Endodermal cell (in vitro differentiated cells): ENCODE measurements at regions not wholly inside any gene's neighbourhood (a gene's known extent, or its start where the extent isn't known, plus 50 kb on each side); places are given as distances from the start of the nearest gene placed in this dataset.

Experiments used
- DNase-seq: peaks from one replicate; pipeline ENCODE4 v3.0.0-alpha.2; 2017
- H3K27ac ChIP-seq: 2 replicates; pipeline ENCODE4 v1.5.1; 2013; ENCODE audit warnings: mild to moderate bottlenecking, low read depth, low read length, moderate library complexity
- H3K27me3 ChIP-seq: 2 replicates; pipeline ENCODE4 v1.6.1; 2013; ENCODE audit warnings: mild to moderate bottlenecking, low read length, moderate library complexity; ENCODE audit not compliant: insufficient read depth, control insufficient read depth, poor library complexity, severe bottlenecking
- H3K36me3 ChIP-seq: 2 replicates; pipeline ENCODE4 v1.7.0; 2013; ENCODE audit warnings: mild to moderate bottlenecking, low read length, moderate library complexity; ENCODE audit not compliant: control insufficient read depth, insufficient read depth
- H3K4me1 ChIP-seq: one replicate; pipeline ENCODE4 v1.7.0; 2013; ENCODE audit warnings: low read length; ENCODE audit not compliant: control insufficient read depth, insufficient read depth
- H3K4me3 ChIP-seq: 2 replicates; pipeline ENCODE4 v1.5.1; 2013; ENCODE audit warnings: mild to moderate bottlenecking, low read length, moderate library complexity
- H3K9ac ChIP-seq: 2 replicates; pipeline ENCODE4 v1.6.1; 2013; ENCODE audit warnings: mild to moderate bottlenecking, low read length, moderate library complexity; ENCODE audit not compliant: poor library complexity, severe bottlenecking; ENCODE audit errors: extremely low read depth
- H3K9me3 ChIP-seq: 2 replicates; pipeline ENCODE4 v1.6.1; 2013; ENCODE audit warnings: mild to moderate bottlenecking, low read length, moderate library complexity; ENCODE audit not compliant: control insufficient read depth
- H3K27ac Mint-ChIP-seq: 2 replicates; pipeline ENCODE4 v1.8.0; 2020; ENCODE audit warnings: mixed read lengths
- H3K27me3 Mint-ChIP-seq: 2 replicates; pipeline ENCODE4 v1.8.0; 2021; ENCODE audit warnings: mild to moderate bottlenecking, mixed read lengths; ENCODE audit not compliant: insufficient read depth
- H3K36me3 Mint-ChIP-seq: 2 replicates; pipeline ENCODE4 v1.8.0; 2020; ENCODE audit warnings: low read depth, mixed read lengths
- H3K4me1 Mint-ChIP-seq: 2 replicates; pipeline ENCODE4 v1.8.0; 2020; ENCODE audit warnings: mixed read lengths
- H3K4me3 Mint-ChIP-seq: 2 replicates; pipeline ENCODE4 v1.8.0; 2020; ENCODE audit warnings: mild to moderate bottlenecking, moderate library complexity, mixed read lengths
- H3K9me3 Mint-ChIP-seq: 2 replicates; pipeline ENCODE4 v1.8.0; 2020; ENCODE audit warnings: mild to moderate bottlenecking, mixed read lengths
- WGBS, 2 experiments: methylation state at CpG; one replicate each; pipeline versions ENCODE4 v1.1.5 to v1.1.7; 2013; ENCODE audit warnings: missing lambda C conversion rate in 2 of 2, mixed read lengths in 1 of 2; ENCODE audit not compliant: insufficient coverage in 1 of 2, insufficient read length in 1 of 2; 5-methylcytosine and 5-hydroxymethylcytosine counted together
- TF ChIP-seq, protein P1 (sequence below): fragments of 200-600 bp; sonication (generic); conservative IDR thresholded peaks from 2 replicates; pipeline ENCODE4 v1.5.0; 2021; ENCODE audit warnings: antibody characterized with exemption, mild to moderate bottlenecking

DNA sequence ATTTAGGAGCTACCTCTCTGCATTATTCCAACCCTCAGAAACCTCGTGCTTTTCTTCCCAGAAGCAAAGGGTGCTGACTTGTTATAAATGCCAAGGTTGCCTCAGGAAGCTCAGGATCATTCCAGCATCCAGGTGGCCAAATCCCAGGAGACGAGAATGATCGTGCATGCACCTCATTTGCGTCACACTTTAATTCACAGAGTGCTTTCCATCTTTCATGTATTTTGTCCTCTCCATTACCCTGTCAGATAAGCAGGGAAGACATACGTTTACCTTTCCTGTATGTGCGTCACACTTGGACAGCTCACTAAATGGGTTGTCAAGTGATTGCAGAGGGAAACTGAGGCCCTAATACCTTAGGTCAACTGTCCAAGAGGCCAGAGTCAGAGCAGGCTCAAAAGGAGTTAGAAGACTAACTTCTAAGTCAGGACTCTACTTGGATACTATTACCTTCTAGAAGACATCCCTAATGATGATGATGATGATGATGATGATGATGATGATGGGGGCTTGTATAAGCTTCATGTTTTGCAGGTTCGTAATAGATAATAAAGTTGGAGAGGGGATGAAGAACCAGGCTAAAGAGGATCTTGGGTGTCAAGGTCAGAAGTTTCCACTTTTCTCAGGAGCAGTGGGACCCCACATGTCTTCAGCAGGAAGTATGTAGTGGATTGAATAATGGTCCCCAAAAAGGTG is 150.6 kb upstream of the TNRC6C start:
- Histone ChIP-seq H3K9ac (no peak overlapping the region), H3K9me3 (no peaks in the 10 kb centered on the region), H3K36me3 (no peaks in the 10 kb centered on the region), H3K4me1 (no peaks in the 10 kb centered on the region), H3K27me3 (no peaks in the 10 kb centered on the region), H3K27ac (no peak overlapping the region), H3K4me3 (no peak overlapping the region)
- no peak overlapping the region for H3K4me3 Mint-ChIP-seq
- H3K36me3 Mint-ChIP-seq, result no peaks in the 10 kb centered on the region
- H3K27me3 Mint-ChIP-seq, result peaks cover 44% of the 10 kb centered on the region
- H3K4me1 Mint-ChIP-seq, result peaks cover 14% of the 10 kb centered on the region
- TF ChIP-seq, protein P1, sequence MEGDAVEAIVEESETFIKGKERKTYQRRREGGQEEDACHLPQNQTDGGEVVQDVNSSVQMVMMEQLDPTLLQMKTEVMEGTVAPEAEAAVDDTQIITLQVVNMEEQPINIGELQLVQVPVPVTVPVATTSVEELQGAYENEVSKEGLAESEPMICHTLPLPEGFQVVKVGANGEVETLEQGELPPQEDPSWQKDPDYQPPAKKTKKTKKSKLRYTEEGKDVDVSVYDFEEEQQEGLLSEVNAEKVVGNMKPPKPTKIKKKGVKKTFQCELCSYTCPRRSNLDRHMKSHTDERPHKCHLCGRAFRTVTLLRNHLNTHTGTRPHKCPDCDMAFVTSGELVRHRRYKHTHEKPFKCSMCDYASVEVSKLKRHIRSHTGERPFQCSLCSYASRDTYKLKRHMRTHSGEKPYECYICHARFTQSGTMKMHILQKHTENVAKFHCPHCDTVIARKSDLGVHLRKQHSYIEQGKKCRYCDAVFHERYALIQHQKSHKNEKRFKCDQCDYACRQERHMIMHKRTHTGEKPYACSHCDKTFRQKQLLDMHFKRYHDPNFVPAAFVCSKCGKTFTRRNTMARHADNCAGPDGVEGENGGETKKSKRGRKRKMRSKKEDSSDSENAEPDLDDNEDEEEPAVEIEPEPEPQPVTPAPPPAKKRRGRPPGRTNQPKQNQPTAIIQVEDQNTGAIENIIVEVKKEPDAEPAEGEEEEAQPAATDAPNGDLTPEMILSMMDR, result no peak
- WGBS, 2 experiments, result 95 to 97% methylated on average over 5 to 7 of the region's 7 CpGs
- H3K27ac Mint-ChIP-seq, result no peak overlapping the region
- DNase-seq, result no peak
- H3K9me3 Mint-ChIP-seq, result no peaks in the 10 kb centered on the region

DNA sequence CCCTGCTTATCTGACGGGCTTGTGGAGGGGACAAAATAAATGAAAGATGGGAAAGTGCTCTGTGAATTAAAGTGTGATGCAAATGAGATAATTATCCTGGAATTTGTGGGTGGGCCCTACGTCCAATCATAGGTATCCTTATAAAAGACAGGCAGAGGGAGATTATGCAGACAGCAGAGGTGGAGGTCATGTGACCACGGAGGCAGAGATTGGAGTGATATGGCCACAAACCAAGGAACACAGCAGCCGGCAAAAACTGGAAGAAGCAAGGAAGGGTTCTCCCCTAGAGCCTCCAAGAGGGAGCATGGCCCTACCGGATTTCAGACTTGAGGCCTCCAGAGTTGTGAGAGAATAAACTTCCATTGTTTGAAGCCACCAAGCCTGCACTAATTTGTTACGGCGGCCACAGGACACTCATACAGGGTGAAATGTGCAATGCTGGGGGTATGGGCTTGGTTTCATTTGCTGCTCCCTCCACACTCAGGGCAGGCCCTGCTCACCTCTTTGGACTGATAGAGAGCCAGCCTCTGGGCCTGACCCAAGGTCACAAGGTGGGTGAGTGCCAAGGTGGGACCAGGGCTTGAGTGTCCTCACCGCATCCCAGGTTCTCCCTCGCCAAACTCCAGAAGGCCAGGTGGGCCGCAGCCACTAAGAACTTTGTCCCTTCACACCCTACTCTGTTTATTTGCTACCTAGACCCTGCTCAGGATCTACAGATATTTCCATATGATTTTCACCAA is 149.6 kb upstream of the TNRC6C start:
- H3K27ac ChIP-seq, result no peak overlapping the region
- no peaks in the 10 kb centered on the region for H3K27me3 ChIP-seq
- Mint-ChIP-seq H3K4me3 (no peak overlapping the region), H3K9me3 (no peaks in the 10 kb centered on the region), H3K27ac (no peak overlapping the region), H3K27me3 (peaks cover 41% of the 10 kb centered on the region), H3K36me3 (no peaks in the 10 kb centered on the region), H3K4me1 (peaks cover 10% of the 10 kb centered on the region)
- DNase-seq, result no peak
- no peak overlapping the region for H3K9ac ChIP-seq
- no peaks in the 10 kb centered on the region for H3K9me3 ChIP-seq
- H3K4me3 ChIP-seq, result no peak overlapping the region
- TF ChIP-seq, protein P1, result no peak
- no peaks in the 10 kb centered on the region for H3K4me1 ChIP-seq
- 89 to 94% methylated on average over 5 to 10 of the region's 10 CpGs for WGBS, 2 experiments
- H3K36me3 ChIP-seq, result no peaks in the 10 kb centered on the region

DNA sequence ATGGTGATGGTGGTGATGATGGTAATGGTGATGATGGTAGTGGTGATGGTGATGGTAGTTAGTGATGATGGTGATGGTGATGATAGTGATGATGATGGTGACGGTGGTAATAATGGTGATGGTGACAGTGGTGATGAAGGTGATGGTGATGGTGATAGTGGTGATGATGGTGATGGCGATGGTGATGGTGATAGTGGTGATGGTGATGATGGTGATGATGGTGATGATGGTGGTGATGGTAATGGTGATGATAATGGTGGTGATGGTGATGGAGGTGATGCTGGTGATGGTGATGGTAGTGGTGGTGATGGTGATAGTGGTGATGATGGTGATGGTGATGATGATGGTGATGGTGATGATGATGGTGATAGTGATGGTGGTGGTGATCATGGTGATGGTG is 148.7 kb upstream of the TNRC6C start:
- no peaks in the 10 kb centered on the region for H3K9me3 Mint-ChIP-seq
- peaks cover 6% of the 10 kb centered on the region for H3K4me1 Mint-ChIP-seq
- TF ChIP-seq, protein P1, result no peak
- Histone ChIP-seq H3K27me3 (no peaks in the 10 kb centered on the region), H3K36me3 (no peaks in the 10 kb centered on the region), H3K27ac (no peak overlapping the region), H3K4me1 (no peaks in the 10 kb centered on the region), H3K9ac (no peak overlapping the region), H3K4me3 (no peak overlapping the region), H3K9me3 (no peaks in the 10 kb centered on the region)
- no peaks in the 10 kb centered on the region for H3K36me3 Mint-ChIP-seq
- 89 to 100% methylated on average over 2 of the region's 2 CpGs for WGBS, 2 experiments
- DNase-seq, result no peak
- no peak overlapping the region for H3K4me3 Mint-ChIP-seq
- peaks cover 33% of the 10 kb centered on the region for H3K27me3 Mint-ChIP-seq
- no peak overlapping the region for H3K27ac Mint-ChIP-seq
